ENCODE measurements at regions not wholly inside any gene's neighbourhood (a gene's known extent, or its start where the extent isn't known, plus 50 kb on each side); places are given as distances from the start of the nearest gene placed in this dataset.

GRCh38 chr4:159480826-159481225 lies 377.9 kb downstream of the RAPGEF2 start:
- TF ChIP-seq POLR2AphosphoS5 (IDR thresholded peaks at IDR 0.05; ENCODE audit: borderline replicate concordance, low read depth, low read length) (no peak), EZH2 (IDR thresholded peaks at IDR 0.05) (no peak), FOXP2 (optimal IDR thresholded peaks at IDR 0.05; ENCODE audit: control extremely low read depth, extremely low read length, insufficient read depth) (no peak)
